ENCODE measurements at regions not wholly inside any gene's neighbourhood (a gene's known extent, or its start where the extent isn't known, plus 50 kb on each side); places are given as distances from the start of the nearest gene placed in this dataset.

- Mint-ChIP-seq H3K36me3 (ENCODE audit: low read depth) (no peaks in the 10 kb centered on the region), H3K9me3 (no peaks in the 10 kb centered on the region), H3K27ac (no peak overlapping the region), H3K4me1 (no peaks in the 10 kb centered on the region; the same call in 2 of the 3 replicates), H3K27me3 (ENCODE audit: insufficient read depth, low read depth, poor library complexity) (peaks cover 5% of the 10 kb centered on the region), H3K4me3 (no peak overlapping the region)
- no peaks in the 10 kb centered on the region for H3K27me3 ChIP-seq (ENCODE audit: insufficient read depth)
- H2AFZ ChIP-seq: no peak overlapping the region
- DNase-seq (ENCODE audit: low spot score): no peak
- H3K27ac ChIP-seq (ENCODE audit: low read depth): no peak overlapping the region
- H3K4me3 ChIP-seq: no peak overlapping the region
- no peaks in the 10 kb centered on the region for H3K79me2 ChIP-seq (replicated peaks; ENCODE audit: insufficient read depth)
- no peaks in the 10 kb centered on the region for H4K20me1 ChIP-seq (replicated peaks; ENCODE audit: insufficient read depth)
- no peak for TF ChIP-seq CREB1 (CRISPR knock-in tag; IDR thresholded peaks at IDR 0.05; ENCODE audit: low read depth)
- no peak for TF ChIP-seq REST (IDR thresholded peaks at IDR 0.05; ENCODE audit: unreplicated experiment)
- no peak for TF ChIP-seq CTCF (conservative IDR thresholded peaks at IDR 0.05; ENCODE audit: low read depth in 2 of 2)
- no peak for TF ChIP-seq EZH2 (IDR thresholded peaks at IDR 0.05; ENCODE audit: low read depth, unreplicated experiment)
- TF ChIP-seq ZNF114 (CRISPR knock-in tag; IDR thresholded peaks at IDR 0.05): no peak
- TF ChIP-seq NANOG (IDR thresholded peaks at IDR 0.05; ENCODE audit: borderline replicate concordance): no peak
- TF ChIP-seq POLR2AphosphoS5 (IDR thresholded peaks at IDR 0.05; ENCODE audit: low read depth): no peak
- TF ChIP-seq EZH2phosphoT487 (IDR thresholded peaks at IDR 0.05; ENCODE audit: unreplicated experiment): no peak
- no peak for TF ChIP-seq JUNB (IDR thresholded peaks at IDR 0.05; ENCODE audit: unreplicated experiment)
- H3K9me2 ChIP-seq (ENCODE audit: insufficient read depth): peaks cover 4% of the 10 kb centered on the region; the same call in 1 of the 2 replicates
- no peaks in the 10 kb centered on the region for H3K4me1 ChIP-seq (ENCODE audit: insufficient read depth)
- no peak overlapping the region for H3K4me2 ChIP-seq
- no peaks in the 10 kb centered on the region for H3K36me3 ChIP-seq (ENCODE audit: insufficient read depth)
- ATAC-seq: no peak
- H3F3A ChIP-seq (replicated peaks; ENCODE audit: low read depth): no peaks in the 10 kb centered on the region
These were observed 156.1 kb upstream of the PLXNA4 start for GRCh38 chr7:132732321-132732865.

- Histone ChIP-seq H3K4me1 (ENCODE audit: insufficient read depth) (no peaks in the 10 kb centered on the region), H3K4me3 (no peak overlapping the region), H3K79me2 (replicated peaks; ENCODE audit: insufficient read depth) (no peaks in the 10 kb centered on the region), H4K20me1 (replicated peaks; ENCODE audit: insufficient read depth) (no peaks in the 10 kb centered on the region), H3K9me2 (ENCODE audit: insufficient read depth) (peaks cover 4% of the 10 kb centered on the region; the same call in 1 of the 2 replicates), H3K4me2 (no peak overlapping the region), H2AFZ (no peak overlapping the region), H3K36me3 (ENCODE audit: insufficient read depth) (no peaks in the 10 kb centered on the region), H3K27me3 (ENCODE audit: insufficient read depth) (no peaks in the 10 kb centered on the region), H3F3A (replicated peaks; ENCODE audit: low read depth) (no peaks in the 10 kb centered on the region), H3K27ac (ENCODE audit: low read depth) (no peak overlapping the region)
- TF ChIP-seq EZH2phosphoT487 (IDR thresholded peaks at IDR 0.05; ENCODE audit: unreplicated experiment): no peak
- TF ChIP-seq ETS1 (IDR thresholded peaks at IDR 0.05): no peak
- no peak for TF ChIP-seq JUNB (IDR thresholded peaks at IDR 0.05; ENCODE audit: unreplicated experiment)
- TF ChIP-seq EZH2 (IDR thresholded peaks at IDR 0.05; ENCODE audit: low read depth, unreplicated experiment): no peak
- no peak for TF ChIP-seq CREB1 (CRISPR knock-in tag; IDR thresholded peaks at IDR 0.05; ENCODE audit: low read depth)
- no peak for TF ChIP-seq ZNF114 (CRISPR knock-in tag; IDR thresholded peaks at IDR 0.05)
- TF ChIP-seq NANOG (IDR thresholded peaks at IDR 0.05; ENCODE audit: borderline replicate concordance): no peak
- DNase-seq (ENCODE audit: low spot score) (no peak), ATAC-seq (no peak)
- Mint-ChIP-seq H3K36me3 (ENCODE audit: low read depth) (no peaks in the 10 kb centered on the region), H3K27me3 (ENCODE audit: insufficient read depth, low read depth, poor library complexity) (peaks cover 5% of the 10 kb centered on the region), H3K9me3 (no peaks in the 10 kb centered on the region), H3K4me1 (no peaks in the 10 kb centered on the region; the same call in 2 of the 3 replicates), H3K27ac (no peak overlapping the region), H3K4me3 (no peak overlapping the region)
These were observed 153.8 kb upstream of the PLXNA4 start for GRCh38 chr7:132730105-132730504.

All from GM23338 (cell line).